Stimulated activated naive CD8-positive, alpha-beta T cell treated with anti-CD3 and anti-CD28 coated beads, Interleukin-15, amount 100 ng/mL, for 72 hours (primary cell): ENCODE measurements at regions not wholly inside any gene's neighbourhood (a gene's known extent, or its start where the extent isn't known, plus 50 kb on each side); places are given as distances from the start of the nearest gene placed in this dataset.
A peak's percentile ranks its signal among the peaks of the same experiment; 100 is the strongest.
"Not testable (repeated sequence)": the region's sequence is repeated elsewhere in the genome, so short reads cannot be mapped to it uniquely, and the experiment has no call there.

Experiments used
- ATAC-seq: fragments of 150-1000 bp; cut with Tn5 transposase; 2 replicates; pipeline ENCODE4 v1.10.0; 2021; ENCODE audit warnings: mild to moderate bottlenecking, moderate library complexity
- DNase-seq, 2 donors: peaks; one replicate each; pipeline ENCODE4 v3.0.0; 2021 to 2022
- H3K27ac Mint-ChIP-seq, 2 donors: one replicate each; pipeline ENCODE4 v1.8.0; 2022; ENCODE audit warnings: mild to moderate bottlenecking in 2 of 2, mixed read lengths in 2 of 2, moderate library complexity in 2 of 2
- H3K27me3 Mint-ChIP-seq: one replicate; pipeline ENCODE4 v1.8.0; 2022; ENCODE audit warnings: mixed read lengths
- H3K4me1 Mint-ChIP-seq: one replicate; pipeline ENCODE4 v1.8.0; 2022; ENCODE audit warnings: mild to moderate bottlenecking, mixed read lengths
- H3K4me3 Mint-ChIP-seq, 2 donors: one replicate each; pipeline ENCODE4 v1.8.0; 2022; ENCODE audit warnings: mild to moderate bottlenecking in 2 of 2, mixed read lengths in 2 of 2, moderate library complexity in 1 of 2
- H3K9me3 Mint-ChIP-seq, 2 donors: one replicate each; pipeline ENCODE4 v1.8.0; 2022; ENCODE audit warnings: mixed read lengths in 2 of 2

DNA sequence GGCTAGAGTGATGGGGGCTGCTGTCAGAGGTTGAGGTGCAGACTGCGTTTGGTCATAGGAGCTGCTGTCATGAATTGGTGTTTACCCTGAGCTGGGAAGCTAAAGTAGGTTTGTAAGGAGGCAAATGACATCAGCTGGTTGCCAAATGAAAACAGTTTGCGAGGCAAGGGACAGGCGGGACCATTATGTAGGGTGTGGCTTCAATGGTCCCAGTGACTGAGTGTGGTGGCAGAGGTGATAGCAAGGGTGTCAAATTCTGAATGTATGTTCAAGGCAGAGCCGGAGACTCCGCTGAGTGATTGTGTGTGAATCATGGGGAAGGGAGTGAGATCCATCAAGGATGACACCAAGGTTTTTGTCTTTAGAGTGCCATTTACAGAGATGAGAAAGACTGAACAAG lies 359.5 kb downstream of the VRK1 start:
- Mint-ChIP-seq H3K4me3 (no peak overlapping the region), H3K27ac (no peak overlapping the region), H3K4me1 (no peaks in the 10 kb centered on the region), H3K9me3 (peaks cover 9 to 13% of the 10 kb centered on the region in 2 donors), H3K27me3 (peaks cover 18% of the 10 kb centered on the region)
- DNase-seq, result no peak
- no peak for ATAC-seq

DNA sequence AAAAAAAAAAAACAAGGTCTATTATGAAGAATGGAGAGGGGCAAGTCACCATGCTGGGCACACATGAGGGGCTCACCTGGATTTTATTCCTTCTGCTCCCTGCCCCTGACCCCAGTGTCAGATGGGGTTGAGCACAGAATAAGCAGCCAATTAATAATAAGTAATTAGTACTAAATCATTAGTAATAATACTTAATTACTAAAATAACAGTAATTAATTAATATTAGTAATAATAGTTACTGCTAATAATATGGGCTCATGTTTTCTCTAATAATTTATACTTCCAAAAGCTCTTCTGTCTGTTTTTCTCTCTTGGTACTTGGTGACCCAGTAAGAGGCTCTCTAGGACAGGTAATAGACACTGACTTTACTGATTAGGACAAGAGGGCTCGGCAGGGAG lies 360.9 kb downstream of the VRK1 start:
- DNase-seq (no peak), ATAC-seq (no peak)
- Mint-ChIP-seq H3K4me1 (no peaks in the 10 kb centered on the region), H3K27me3 (peaks cover 18% of the 10 kb centered on the region), H3K27ac (no peak overlapping the region), H3K9me3 (peaks cover 9 to 13% of the 10 kb centered on the region in 2 donors), H3K4me3 (no peak overlapping the region)

DNA sequence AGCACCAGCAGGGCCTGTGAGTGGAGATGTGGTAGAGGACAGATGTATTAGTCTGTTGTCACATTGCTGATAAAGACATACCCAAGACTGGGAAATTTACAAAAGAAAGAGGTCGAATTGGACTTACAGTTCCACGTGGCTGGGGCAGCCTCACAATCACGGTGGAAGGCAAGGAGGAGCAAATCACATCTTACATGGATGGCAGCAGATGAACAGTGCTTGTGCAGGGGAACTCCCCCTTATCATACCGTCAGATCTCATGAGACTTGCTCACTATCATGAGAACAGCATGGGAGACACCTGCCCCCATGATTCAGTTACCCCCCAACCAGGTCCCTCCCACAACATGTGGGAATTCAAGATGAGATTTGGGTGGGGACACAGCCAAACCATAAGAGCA lies 361.9 kb downstream of the VRK1 start:
- ATAC-seq, result no peak
- Mint-ChIP-seq H3K27me3 (peaks cover 17% of the 10 kb centered on the region), H3K4me1 (no peaks in the 10 kb centered on the region), H3K4me3 (no peak overlapping the region), H3K27ac (no peak overlapping the region), H3K9me3 (peaks cover 9 to 13% of the 10 kb centered on the region in 2 donors)
- no peak for DNase-seq

DNA sequence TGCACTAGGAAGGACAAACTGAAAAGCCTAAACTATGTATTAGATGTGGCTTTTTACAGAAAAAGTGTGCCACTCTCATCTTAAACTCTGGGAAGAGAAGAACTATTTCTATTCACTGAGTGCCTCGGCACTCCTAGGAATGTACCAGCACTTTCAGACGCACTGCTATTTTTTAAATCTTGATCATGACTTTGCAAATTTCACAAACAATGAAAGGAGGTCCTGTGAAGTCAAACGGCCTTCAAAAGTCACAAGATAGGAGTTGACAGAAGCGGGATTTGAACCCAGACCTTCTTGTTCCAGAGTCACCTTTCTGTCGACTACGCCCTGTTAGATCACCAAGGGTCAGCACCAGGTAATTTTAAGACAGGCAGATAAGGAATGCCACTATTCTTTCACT lies 365.4 kb downstream of the VRK1 start:
- no peak for ATAC-seq
- H3K4me3 Mint-ChIP-seq, result no peak overlapping the region
- peaks cover 9 to 13% of the 10 kb centered on the region in 2 donors for H3K9me3 Mint-ChIP-seq
- no peaks in the 10 kb centered on the region for H3K27me3 Mint-ChIP-seq
- H3K27ac Mint-ChIP-seq, result no peak overlapping the region
- no peaks in the 10 kb centered on the region for H3K4me1 Mint-ChIP-seq
- DNase-seq, result no peak

DNA sequence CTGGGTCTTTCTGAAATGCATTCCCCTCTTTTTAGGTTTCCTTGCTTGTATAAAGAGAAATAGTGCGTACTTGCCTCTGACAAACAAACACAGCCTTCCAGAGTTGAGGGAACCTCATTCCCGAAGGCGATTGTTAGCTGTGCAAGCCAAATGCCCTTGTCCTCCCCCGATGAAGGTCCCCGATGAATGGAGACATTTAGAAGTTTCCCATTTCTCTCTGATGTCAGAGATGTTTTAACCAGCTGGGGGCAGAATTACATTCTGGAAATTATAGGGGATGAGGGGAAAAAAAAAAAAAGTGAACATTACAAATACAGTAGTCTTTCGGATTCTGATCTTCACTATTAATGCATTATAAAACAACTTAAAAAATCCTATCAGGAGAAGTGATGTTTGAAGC lies 366.8 kb downstream of the VRK1 start:
- peaks cover 5 to 6% of the 10 kb centered on the region in 2 donors for H3K9me3 Mint-ChIP-seq
- no peaks in the 10 kb centered on the region for H3K4me1 Mint-ChIP-seq
- no peaks in the 10 kb centered on the region for H3K27me3 Mint-ChIP-seq
- H3K4me3 Mint-ChIP-seq, result no peak overlapping the region
- ATAC-seq, result no peak
- peak overlapping the region in 1 of 2 donors; percentile 48 for H3K27ac Mint-ChIP-seq
- DNase-seq, result no peak

DNA sequence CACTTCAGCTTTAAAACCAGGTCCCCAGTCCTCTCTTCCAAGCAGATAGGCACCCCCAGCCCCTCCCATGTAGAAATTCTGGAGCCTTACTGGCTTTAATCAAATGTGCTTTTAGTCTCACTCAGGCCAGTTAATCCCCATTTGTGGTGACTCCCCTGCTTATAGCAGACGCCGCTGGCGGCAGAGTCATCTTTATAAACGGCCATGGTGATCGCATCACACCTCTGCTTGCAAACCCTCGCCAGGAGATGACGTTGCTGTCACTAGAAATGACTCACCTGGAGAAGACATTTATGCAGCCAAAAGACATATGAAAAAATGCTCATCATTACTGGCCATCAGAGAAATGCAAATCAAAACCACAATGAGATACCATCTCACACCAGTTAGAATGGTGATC lies 369.3 kb downstream of the VRK1 start:
- no peak for ATAC-seq
- H3K4me1 Mint-ChIP-seq, result no peaks in the 10 kb centered on the region

DNA sequence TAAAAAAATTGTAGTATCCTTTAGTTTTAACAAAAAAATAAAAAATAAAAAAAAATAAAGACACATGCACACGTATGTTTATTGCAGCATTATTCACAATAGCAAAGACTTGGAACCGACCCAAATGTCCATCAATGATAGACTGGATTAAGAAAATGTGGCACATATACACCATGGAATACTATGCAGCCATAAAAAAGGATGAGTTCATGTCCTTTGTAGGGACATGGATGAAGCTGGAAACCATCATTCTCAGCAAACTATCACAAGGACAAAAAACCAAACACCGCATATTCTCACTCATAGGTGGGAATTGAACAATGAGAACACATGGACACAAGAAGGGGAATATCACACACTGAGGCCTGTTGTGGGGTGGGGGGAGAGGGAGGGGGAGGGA lies 370.4 kb downstream of the VRK1 start:
- not testable (repeated sequence) for H3K9me3 Mint-ChIP-seq, H3K4me3 Mint-ChIP-seq, H3K27ac Mint-ChIP-seq, H3K4me1 Mint-ChIP-seq, H3K27me3 Mint-ChIP-seq, DNase-seq, ATAC-seq

More for the DNA sequence above, 369.3 kb downstream of the VRK1 start:
- Mint-ChIP-seq H3K4me3 (no peak overlapping the region), H3K27ac (peak overlapping the region in 1 of 2 donors; percentile 48), H3K27me3 (no peaks in the 10 kb centered on the region), H3K9me3 (no peaks in the 10 kb centered on the region)
- DNase-seq, result no peak

DNA sequence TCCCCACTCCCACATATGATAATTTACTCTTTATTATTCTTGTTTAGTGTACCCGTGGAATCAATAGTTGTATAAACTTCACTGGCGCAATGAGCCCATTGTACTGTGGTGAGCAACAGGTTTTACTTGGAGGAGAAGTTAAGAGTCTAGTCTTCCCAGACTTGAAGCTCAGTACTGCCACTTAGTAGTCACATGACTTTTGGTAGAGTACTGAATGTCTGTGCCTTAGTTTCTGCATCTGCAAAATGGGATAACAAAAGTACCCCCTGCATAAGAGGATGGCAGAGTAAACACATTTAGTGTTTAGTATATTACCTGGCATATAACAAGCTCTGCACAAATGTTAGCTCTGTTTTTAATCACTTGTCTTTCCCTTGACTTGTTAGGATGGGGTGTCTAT lies 375.5 kb downstream of the VRK1 start:
- Mint-ChIP-seq H3K27me3 (no peaks in the 10 kb centered on the region), H3K27ac (no peak overlapping the region), H3K4me1 (peaks cover 5% of the 10 kb centered on the region), H3K9me3 (no peaks in the 10 kb centered on the region), H3K4me3 (no peak overlapping the region)
- no peak for ATAC-seq
- DNase-seq, result no peak

DNA sequence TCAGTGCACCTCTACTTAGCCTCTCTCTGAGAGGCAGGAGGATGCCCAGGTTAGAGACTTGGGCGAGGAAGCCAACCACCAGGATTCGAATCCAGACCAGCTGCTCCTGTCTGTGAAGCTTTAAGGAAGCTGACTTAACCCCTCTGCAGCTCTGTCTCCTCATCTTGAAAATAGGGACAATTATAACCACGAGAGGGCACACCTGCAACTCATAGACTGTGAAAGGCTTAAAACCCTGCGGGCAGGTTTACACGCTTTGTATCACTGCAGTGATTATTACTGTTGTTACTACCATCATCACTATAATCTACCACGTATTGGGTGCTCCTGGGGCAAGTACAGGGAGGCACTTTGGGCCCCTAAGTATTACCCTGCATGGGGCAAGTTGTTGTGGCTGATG lies 379.8 kb downstream of the VRK1 start:
- Mint-ChIP-seq H3K27me3 (no peaks in the 10 kb centered on the region), H3K4me1 (peaks cover 40% of the 10 kb centered on the region), H3K27ac (no peak overlapping the region), H3K4me3 (no peak overlapping the region), H3K9me3 (peaks cover 17 to 20% of the 10 kb centered on the region in 2 donors)
- ATAC-seq, result no peak
- peak in 1 of 2 donors; percentile 13 for DNase-seq

DNA sequence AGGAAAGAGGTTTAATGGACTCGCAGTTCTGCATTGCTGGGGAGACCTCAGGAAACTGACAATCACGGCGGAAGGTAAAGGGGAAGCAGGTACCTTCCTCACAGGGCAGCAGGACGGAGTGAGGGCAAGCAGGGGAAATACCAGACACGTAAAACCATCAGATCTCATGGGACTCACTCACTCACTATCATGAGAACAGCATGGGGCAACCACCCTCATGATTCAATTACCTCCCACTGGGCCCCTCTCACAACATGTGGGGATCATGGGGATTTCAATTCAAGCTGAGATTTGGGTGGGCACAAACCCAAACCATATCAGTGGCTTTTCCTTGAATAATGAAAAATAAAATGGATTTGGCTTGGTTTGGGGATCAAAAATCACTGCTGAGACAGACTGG lies 380.5 kb downstream of the VRK1 start:
- no peak for DNase-seq
- Mint-ChIP-seq H3K27me3 (no peaks in the 10 kb centered on the region), H3K4me3 (no peak overlapping the region), H3K9me3 (peaks cover 17 to 20% of the 10 kb centered on the region in 2 donors), H3K27ac (peak overlapping the region in 1 of 2 donors; percentile 39), H3K4me1 (peaks cover 40% of the 10 kb centered on the region)
- ATAC-seq, result peak; percentile 26

DNA sequence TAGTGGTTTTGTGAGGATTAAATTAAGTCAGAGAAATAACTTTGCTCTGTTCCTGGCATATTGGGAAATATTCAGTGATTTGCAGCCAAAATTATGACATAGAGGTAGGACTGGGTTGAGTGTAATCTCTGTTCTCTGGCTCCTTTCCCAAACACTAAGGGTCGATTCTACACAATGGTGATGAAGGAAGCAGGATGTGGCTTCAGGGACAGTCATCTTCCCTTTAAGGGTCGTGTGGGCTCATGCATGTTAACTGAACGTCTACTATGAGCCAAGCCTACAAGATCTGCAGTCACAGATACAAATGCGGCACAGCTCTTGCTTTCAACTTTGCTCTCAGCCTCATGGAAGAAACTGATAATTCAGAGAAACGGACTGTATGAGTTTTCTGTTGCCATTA lies 381.6 kb downstream of the VRK1 start:
- H3K27me3 Mint-ChIP-seq, result no peaks in the 10 kb centered on the region
- ATAC-seq (peak; percentile 89), DNase-seq (peak in 1 of 2 donors; percentile 35)
- peaks cover 40% of the 10 kb centered on the region for H3K4me1 Mint-ChIP-seq
- H3K27ac Mint-ChIP-seq, result peak overlapping the region in 1 of 2 donors; percentile 62
- H3K4me3 Mint-ChIP-seq, result no peak overlapping the region
- H3K9me3 Mint-ChIP-seq, result peaks cover 17 to 20% of the 10 kb centered on the region in 2 donors

DNA sequence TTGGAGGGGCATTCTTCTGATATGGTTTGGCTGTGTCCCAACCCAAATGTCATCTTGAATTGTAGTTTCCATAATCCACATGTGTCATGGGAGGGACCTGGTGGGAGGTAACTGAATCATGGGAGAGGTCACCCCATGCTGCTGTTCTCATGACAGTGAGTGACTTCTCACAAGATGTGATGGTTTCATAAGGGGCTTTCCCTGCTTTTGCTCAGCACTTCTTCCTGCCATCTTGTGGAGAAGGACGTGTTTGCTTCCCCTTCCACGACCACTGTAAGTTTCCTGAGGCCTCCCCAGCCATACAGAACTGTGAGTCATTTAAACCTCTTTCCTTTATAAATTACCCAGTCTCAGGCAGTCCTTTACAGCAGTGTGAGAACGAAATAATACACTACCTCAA lies 382.4 kb downstream of the VRK1 start:
- H3K9me3 Mint-ChIP-seq, result peaks cover 17 to 20% of the 10 kb centered on the region in 2 donors
- peaks cover 40% of the 10 kb centered on the region for H3K4me1 Mint-ChIP-seq
- H3K27ac Mint-ChIP-seq, result peak overlapping the region in 1 of 2 donors; percentile 62
- DNase-seq (peak in 1 of 2 donors; percentile 36), ATAC-seq (peak; percentile 62)
- H3K4me3 Mint-ChIP-seq, result peak overlapping the region; percentile 8 to 19
- H3K27me3 Mint-ChIP-seq, result no peaks in the 10 kb centered on the region

DNA sequence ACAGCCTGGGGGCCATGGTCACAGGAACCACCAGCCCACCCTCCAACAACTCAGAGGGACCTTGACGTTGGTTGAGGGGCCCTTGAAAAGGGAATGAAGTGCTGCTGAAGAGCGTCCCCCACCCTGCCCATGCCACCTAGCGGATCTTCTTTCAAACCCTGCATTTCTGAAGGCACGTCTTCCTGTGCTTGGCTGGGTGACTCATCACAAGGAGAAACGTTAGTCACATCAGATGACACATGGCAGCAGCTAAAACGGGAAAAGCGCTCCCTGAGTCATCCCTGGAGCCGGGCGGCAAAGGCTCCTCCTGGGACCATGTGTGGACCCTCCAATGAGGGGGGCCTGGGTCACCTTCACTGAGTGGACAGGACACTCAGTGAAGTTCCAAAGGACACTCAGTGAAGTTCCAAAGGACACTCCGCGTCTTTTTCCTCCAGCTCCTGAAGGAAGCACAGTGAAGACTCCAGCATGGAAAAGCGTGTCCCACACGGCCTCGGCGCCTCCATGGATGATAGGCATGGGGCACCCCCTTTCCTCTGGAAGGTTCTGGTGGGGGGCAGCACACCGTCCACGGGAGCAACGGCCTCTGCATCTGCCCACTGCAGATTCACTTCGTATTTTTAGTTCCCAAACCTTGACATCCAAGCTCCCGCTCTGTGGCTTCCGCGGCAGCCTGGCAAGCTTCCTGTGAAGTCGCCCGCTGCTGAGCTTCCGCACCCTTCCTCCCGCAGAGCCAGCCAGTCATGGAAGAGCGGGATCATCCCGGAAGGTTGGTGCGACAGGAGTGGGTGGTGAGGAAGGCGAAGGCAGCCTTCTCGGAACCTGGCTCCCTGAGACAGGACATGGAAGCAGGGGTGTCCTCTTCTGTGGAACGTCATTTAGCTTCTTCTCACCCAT lies 383.4 kb downstream of the VRK1 start:
- ATAC-seq (no peak), DNase-seq (no peak)
- no peak overlapping the region for H3K27ac Mint-ChIP-seq
- peaks cover 17 to 20% of the 10 kb centered on the region in 2 donors for H3K9me3 Mint-ChIP-seq
- no peak overlapping the region for H3K4me3 Mint-ChIP-seq
- H3K4me1 Mint-ChIP-seq, result peaks cover 46% of the 10 kb centered on the region
- no peaks in the 10 kb centered on the region for H3K27me3 Mint-ChIP-seq

DNA sequence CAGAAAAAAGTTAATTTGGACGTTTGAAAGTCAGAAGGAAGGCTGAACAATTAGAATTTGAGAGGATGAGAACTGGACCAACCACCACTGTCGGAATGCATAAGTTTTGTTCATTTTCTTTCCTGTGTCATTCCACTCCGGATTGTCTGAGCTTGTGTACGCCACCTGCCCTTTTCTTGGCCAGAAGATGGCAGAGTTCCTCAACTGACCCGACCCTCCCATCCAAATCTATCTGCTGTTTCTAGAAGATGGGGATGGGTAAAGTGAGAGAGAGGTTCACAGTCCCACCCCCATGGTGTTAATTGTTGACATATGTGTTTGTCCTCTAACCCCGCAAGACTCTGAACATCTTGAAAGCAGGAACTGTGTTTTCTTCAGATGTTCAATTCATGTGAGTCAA lies 388.0 kb downstream of the VRK1 start:
- Mint-ChIP-seq H3K4me3 (no peak overlapping the region), H3K4me1 (peaks cover 19% of the 10 kb centered on the region), H3K27me3 (peaks cover 8% of the 10 kb centered on the region), H3K27ac (peak overlapping the region in 1 of 2 donors; percentile 15), H3K9me3 (peaks cover 6 to 8% of the 10 kb centered on the region in 2 donors)
- no peak for ATAC-seq
- no peak for DNase-seq

DNA sequence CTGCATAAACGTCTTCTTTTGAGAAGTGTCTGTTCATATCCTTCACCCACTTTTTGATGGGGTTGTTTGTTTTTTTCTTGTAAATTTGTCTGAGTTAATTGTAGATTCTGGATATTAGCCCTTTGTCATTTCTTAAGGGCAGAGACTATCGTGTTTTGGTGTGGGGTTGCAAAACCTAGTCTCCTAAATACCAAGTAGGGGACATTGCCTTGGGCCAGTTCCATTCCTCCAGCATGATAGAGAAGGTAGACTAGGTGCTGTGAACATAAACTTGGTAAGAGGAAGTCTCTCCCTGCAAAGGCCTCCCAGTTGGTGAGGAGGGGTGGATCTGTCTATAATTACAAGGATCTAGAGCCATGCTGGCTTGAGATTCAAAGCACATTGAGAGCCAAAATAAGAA lies 390.7 kb downstream of the VRK1 start:
- ATAC-seq (no peak), DNase-seq (no peak)
- H3K27ac Mint-ChIP-seq, result peak overlapping the region in 1 of 2 donors; percentile 49
- H3K4me1 Mint-ChIP-seq, result peaks cover 10% of the 10 kb centered on the region
- H3K9me3 Mint-ChIP-seq, result peaks cover 0 to 8% of the 10 kb centered on the region in 2 donors
- H3K27me3 Mint-ChIP-seq, result peaks cover 9% of the 10 kb centered on the region
- H3K4me3 Mint-ChIP-seq, result no peak overlapping the region

DNA sequence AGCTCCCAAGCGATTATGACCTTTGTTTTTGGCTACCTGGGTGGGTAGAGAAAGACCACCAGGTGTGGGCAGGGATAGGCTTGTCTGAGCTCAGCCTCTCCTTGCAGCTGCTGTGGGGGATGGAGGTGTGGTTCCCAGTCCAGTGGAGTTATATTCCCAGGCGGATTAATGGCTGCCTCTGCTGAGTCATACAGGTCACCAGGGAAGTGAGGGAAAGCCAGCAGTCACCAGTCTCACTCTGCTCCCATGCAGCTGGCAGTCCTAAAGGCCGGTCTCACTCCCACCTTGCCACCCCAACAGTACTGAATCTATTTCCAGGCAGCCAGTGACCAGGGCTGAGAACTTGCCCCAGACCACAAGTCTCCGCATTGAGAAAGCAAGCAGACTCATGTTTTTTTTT lies 399.2 kb downstream of the VRK1 start:
- no peak for DNase-seq
- H3K9me3 Mint-ChIP-seq, result peaks cover 26 to 50% of the 10 kb centered on the region in 2 donors
- H3K27ac Mint-ChIP-seq, result no peak overlapping the region
- no peak for ATAC-seq
- H3K4me3 Mint-ChIP-seq, result no peak overlapping the region
- peaks cover 5% of the 10 kb centered on the region for H3K4me1 Mint-ChIP-seq
- H3K27me3 Mint-ChIP-seq, result peaks cover 20% of the 10 kb centered on the region
